22Rv1 (cell line): ENCODE measurements at regions not wholly inside any gene's neighbourhood (a gene's known extent, or its start where the extent isn't known, plus 50 kb on each side); places are given as distances from the start of the nearest gene placed in this dataset.

Source experiments
- ZFX ChIP-seq: fragments of 450-650 bp; IDR thresholded peaks from 2 replicates; pipeline ENCODE4 v1.6.1; 2017; ENCODE audit warnings: antibody characterized with exemption, borderline replicate concordance
- TF ChIP-seq, protein P1 (sequence below): fragments of 450-650 bp; IDR thresholded peaks from 2 replicates; pipeline ENCODE4 v1.5.1; 2017; ENCODE audit warnings: mild to moderate bottlenecking

DNA sequence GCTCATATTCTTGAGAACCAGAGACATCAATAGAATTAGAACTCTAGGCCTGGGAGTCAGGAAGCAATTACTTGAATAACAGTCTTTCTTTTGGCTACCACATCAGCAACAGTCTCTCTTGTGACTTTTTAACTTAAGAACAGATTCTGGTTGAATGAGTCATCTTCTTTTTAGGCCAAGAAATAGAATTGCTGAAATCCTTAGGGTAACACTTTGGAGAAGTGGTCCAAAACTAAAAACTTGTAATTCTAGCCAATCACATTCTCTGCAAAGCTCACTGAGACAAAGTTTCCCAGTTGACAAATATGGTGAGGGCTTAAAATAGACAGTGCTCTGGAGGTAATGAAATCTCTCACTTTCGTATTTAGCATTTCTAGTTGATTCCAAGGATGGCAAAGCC, 238.0 kb downstream of the SHOX2 start:
- TF ChIP-seq, protein P1, sequence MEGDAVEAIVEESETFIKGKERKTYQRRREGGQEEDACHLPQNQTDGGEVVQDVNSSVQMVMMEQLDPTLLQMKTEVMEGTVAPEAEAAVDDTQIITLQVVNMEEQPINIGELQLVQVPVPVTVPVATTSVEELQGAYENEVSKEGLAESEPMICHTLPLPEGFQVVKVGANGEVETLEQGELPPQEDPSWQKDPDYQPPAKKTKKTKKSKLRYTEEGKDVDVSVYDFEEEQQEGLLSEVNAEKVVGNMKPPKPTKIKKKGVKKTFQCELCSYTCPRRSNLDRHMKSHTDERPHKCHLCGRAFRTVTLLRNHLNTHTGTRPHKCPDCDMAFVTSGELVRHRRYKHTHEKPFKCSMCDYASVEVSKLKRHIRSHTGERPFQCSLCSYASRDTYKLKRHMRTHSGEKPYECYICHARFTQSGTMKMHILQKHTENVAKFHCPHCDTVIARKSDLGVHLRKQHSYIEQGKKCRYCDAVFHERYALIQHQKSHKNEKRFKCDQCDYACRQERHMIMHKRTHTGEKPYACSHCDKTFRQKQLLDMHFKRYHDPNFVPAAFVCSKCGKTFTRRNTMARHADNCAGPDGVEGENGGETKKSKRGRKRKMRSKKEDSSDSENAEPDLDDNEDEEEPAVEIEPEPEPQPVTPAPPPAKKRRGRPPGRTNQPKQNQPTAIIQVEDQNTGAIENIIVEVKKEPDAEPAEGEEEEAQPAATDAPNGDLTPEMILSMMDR, result no peak
- no peak for TF ChIP-seq ZFX
